Ovary (tissue), 7 donors: ENCODE measurements at regions not wholly inside any gene's neighbourhood (a gene's known extent, or its start where the extent isn't known, plus 50 kb on each side); places are given as distances from the start of the nearest gene placed in this dataset.

Source experiments
- DNase-seq, 5 donors: peaks; one replicate each; pipeline ENCODE4 v3.0.0-alpha.2; 2019 to 2020
- H3K27ac ChIP-seq, 2 donors: fragments of 200-600 bp; one replicate each; pipeline versions ENCODE4 v1.5.1 to v1.8.0; 2019 to 2022
- H3K27me3 ChIP-seq: fragments of 200-600 bp; one replicate; pipeline ENCODE4 v1.8.0; 2022
- H3K36me3 ChIP-seq: fragments of 200-600 bp; sonication (generic); one replicate; pipeline ENCODE4 v1.5.1; 2019
- H3K4me1 ChIP-seq: one replicate; pipeline ENCODE4 v1.8.1; 2013; ENCODE audit warnings: mild to moderate bottlenecking, moderate library complexity; ENCODE audit not compliant: insufficient read depth
- H3K4me3 ChIP-seq: fragments of 200-600 bp; sonication (generic); one replicate; pipeline ENCODE4 v1.5.1; 2017
- H3K9me3 ChIP-seq, 2 donors: fragments of 200-600 bp in 1 of 2; sonication (generic) in 1 of 2; one replicate each; pipeline versions ENCODE4 v1.5.1 to v1.8.1; 2013 to 2019; ENCODE audit warnings: mild to moderate bottlenecking in 1 of 2, moderate library complexity in 1 of 2
- EP300 ChIP-seq: sonication (generic); formaldehyde crosslinking; IDR thresholded peaks from one replicate; pipeline ENCODE4 v1.6.1; 2017; ENCODE audit warnings: antibody characterized with exemption
- POLR2A ChIP-seq: fragments of 450-650 bp; IDR thresholded peaks from one replicate; pipeline ENCODE4 v1.6.1; 2017; ENCODE audit warnings: antibody characterized with exemption, mild to moderate bottlenecking, moderate library complexity
- WGBS, 3 donors: extraction: QIAGEN DNeasy Blood & Tissue Kit in 1 of 3; methylation state at CpG; one replicate each; pipeline versions ENCODE4 v1.1.5 to v1.1.7; 2013 to 2017; 5-methylcytosine and 5-hydroxymethylcytosine counted together
- intact Hi-C, 4 donors: fragments of 100-400 bp; cut with DNase I; formaldehyde crosslinking; loops; one replicate each; pipeline versions ENCODE4 v1.11.0 to v1.15.1; 2022 to 2023
- TF ChIP-seq, protein P1 (sequence below), 3 donors: fragments of 450-650 bp in 2 of 3; fragments of 200-600 bp in 1 of 3; IDR thresholded peaks; one replicate each; pipeline versions ENCODE4 v1.5.1 to v1.8.0; 2016 to 2022; ENCODE audit warnings: antibody characterized with exemption in 3 of 3, mild to moderate bottlenecking in 1 of 3
- donor health status: DM: no; HTN: no; CAD: no; lungs with moderate emphysema.
- donor health status: DM: no; HTN: no; CAD: no.
- donor health status: Bipolar disorder and iron deficiency.
- donor health status: DM: no; HTN: no; CAD: no.
- donor health status: DM: yes; HTN: yes; CAD: no.

DNA sequence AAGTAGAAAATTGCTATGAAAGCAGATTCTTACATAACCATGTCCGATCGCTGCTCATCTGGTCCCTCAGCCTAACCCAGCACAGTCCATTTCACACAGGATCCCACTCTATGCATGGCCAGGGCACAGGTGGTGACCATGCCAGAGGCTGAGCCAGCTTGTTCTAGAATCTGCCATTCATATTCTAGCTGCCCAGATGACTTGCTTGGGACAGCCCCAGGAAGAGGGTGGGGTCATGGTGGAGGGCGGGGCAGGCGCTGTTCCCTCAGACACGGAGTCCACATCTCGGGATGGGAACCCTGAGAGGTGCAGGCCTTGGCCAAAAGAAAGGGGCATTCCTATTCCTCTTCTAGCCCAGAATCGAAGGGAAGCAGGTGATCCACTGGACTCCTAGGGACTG is 275.2 kb upstream of the IRX2 start:
- 77 to 85% (median 79%) methylated on average over 6 to 7 of the region's 7 CpGs for WGBS, 3 donors
- TF ChIP-seq EP300 (no peak), POLR2A (no peak)
- TF ChIP-seq, protein P1, sequence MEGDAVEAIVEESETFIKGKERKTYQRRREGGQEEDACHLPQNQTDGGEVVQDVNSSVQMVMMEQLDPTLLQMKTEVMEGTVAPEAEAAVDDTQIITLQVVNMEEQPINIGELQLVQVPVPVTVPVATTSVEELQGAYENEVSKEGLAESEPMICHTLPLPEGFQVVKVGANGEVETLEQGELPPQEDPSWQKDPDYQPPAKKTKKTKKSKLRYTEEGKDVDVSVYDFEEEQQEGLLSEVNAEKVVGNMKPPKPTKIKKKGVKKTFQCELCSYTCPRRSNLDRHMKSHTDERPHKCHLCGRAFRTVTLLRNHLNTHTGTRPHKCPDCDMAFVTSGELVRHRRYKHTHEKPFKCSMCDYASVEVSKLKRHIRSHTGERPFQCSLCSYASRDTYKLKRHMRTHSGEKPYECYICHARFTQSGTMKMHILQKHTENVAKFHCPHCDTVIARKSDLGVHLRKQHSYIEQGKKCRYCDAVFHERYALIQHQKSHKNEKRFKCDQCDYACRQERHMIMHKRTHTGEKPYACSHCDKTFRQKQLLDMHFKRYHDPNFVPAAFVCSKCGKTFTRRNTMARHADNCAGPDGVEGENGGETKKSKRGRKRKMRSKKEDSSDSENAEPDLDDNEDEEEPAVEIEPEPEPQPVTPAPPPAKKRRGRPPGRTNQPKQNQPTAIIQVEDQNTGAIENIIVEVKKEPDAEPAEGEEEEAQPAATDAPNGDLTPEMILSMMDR (IDR thresholded peaks at IDR 0.05), result no peak
- no peak for DNase-seq
- Histone ChIP-seq H3K4me1 (no peaks in the 10 kb centered on the region), H3K36me3 (no peaks in the 10 kb centered on the region), H3K27ac (no peak overlapping the region), H3K4me3 (no peak overlapping the region), H3K27me3 (no peaks in the 10 kb centered on the region), H3K9me3 (no peaks in the 10 kb centered on the region)
- intact Hi-C loops, result no loop called here

DNA sequence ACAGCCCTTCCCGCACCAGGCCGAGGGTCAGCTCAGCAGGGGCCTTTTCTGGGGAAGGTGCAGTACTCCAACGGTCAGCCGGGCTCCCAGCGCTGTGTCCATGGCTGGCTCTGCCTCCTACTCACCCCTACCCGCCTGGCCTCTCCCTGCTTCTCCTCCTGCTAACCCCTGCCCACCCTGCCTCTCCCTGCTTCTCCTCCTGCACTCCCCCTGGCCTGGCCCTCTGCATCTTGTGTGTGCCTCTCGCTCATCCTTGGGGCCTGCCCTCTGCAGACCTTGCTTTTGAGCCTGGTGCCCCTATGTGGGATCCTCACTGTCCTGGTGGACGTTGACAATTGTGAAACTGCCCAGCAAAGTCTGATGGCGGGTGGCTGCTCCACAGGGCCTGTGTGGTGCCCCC is 274.6 kb upstream of the IRX2 start:
- intact Hi-C loops, result no loop called here
- 62 to 72% (median 64%) methylated on average over 9 of the region's 9 CpGs for WGBS, 3 donors
- Histone ChIP-seq H3K36me3 (no peaks in the 10 kb centered on the region), H3K9me3 (no peaks in the 10 kb centered on the region), H3K27ac (no peak overlapping the region), H3K4me1 (no peaks in the 10 kb centered on the region), H3K4me3 (no peak overlapping the region), H3K27me3 (no peaks in the 10 kb centered on the region)
- TF ChIP-seq EP300, result no peak
- no peak for TF ChIP-seq POLR2A
- TF ChIP-seq, protein P1 (IDR thresholded peaks at IDR 0.05), result no peak
- DNase-seq, result no peak

DNA sequence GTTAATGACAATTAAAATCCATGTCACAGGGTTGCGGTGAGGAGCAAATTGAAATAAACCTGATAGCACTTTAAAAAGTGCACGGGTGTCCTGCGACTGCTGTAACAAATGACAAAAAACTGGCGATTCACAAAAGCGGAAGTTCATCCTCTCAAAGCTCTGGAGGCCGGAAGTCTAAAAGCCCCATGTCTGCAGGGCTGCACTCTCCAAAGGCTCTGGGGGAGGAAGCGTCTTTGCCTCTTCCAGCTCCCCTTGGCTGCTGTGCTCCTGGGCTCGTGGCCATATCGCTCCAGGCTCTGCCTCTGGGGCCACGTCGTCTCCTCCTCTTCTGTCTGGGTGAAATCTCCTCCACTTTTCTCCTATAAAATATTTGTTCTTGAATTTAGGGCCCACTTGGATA is 273.9 kb upstream of the IRX2 start:
- Histone ChIP-seq H3K4me1 (no peaks in the 10 kb centered on the region), H3K27me3 (no peaks in the 10 kb centered on the region), H3K4me3 (no peak overlapping the region), H3K9me3 (no peaks in the 10 kb centered on the region), H3K36me3 (no peaks in the 10 kb centered on the region), H3K27ac (no peak overlapping the region)
- intact Hi-C loops, result no loop called here
- WGBS, 3 donors, result 58 to 61% (median 59%) methylated on average over 11 of the region's 11 CpGs
- no peak for DNase-seq
- TF ChIP-seq POLR2A (no peak), EP300 (no peak)
- TF ChIP-seq, protein P1 (IDR thresholded peaks at IDR 0.05), result no peak

DNA sequence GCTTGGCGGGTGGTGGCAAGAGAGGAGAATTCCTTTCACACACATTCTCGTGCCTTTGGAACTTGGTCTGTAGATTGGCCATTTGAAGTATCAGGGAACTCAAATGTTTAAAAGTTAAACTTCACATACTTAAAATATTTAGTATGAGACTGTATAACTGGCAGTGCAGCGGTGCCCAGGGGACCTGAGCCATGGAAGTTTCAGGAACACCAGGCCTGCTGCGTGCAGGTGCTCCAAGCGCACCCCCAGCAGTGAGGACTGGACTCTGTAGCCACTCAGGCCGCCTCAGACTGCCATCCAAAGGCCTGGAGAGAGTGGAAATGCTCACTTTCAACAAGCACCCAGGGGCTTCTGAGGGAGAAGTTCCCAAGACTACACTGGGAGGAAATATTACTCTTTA is 273.5 kb upstream of the IRX2 start:
- 75 to 81% (median 79%) methylated on average over 6 of the region's 6 CpGs for WGBS, 3 donors
- Histone ChIP-seq H3K27ac (no peak overlapping the region), H3K4me3 (no peak overlapping the region), H3K9me3 (no peaks in the 10 kb centered on the region), H3K4me1 (no peaks in the 10 kb centered on the region), H3K27me3 (no peaks in the 10 kb centered on the region), H3K36me3 (no peaks in the 10 kb centered on the region)
- DNase-seq, result no peak
- no peak for TF ChIP-seq POLR2A
- TF ChIP-seq EP300, result no peak
- TF ChIP-seq, protein P1 (IDR thresholded peaks at IDR 0.05), result no peak
- intact Hi-C loops, result no loop called here

DNA sequence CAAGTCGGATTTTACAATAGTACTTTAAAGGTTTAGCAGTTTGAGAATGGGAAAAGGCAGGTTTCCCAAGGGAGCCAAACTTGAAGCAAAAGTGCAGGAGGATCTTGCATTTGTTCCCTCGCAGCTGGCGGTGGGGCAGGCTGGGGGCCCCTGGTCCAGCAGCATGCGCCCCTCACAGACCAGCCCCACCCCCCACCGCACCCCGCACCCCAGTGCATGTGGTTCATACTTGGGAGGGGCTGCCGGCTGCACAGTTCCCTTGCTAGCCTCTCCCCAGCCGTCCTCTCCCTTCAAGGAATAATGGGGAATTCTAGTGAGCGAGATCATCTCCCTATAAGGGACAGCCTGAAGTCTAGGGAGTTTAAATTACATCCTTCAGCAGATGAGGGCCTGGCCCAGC is 273.1 kb upstream of the IRX2 start:
- no peak overlapping the region for H3K4me3 ChIP-seq
- no peak overlapping the region for H3K27ac ChIP-seq
- DNase-seq, result no peak
- H3K9me3 ChIP-seq, result no peaks in the 10 kb centered on the region
- WGBS, 3 donors, result 70 to 76% (median 71%) methylated on average over 9 of the region's 9 CpGs
- H3K36me3 ChIP-seq, result no peaks in the 10 kb centered on the region
- intact Hi-C loops, result no loop called here
- no peaks in the 10 kb centered on the region for H3K27me3 ChIP-seq
- no peak for TF ChIP-seq EP300
- TF ChIP-seq, protein P1 (IDR thresholded peaks at IDR 0.05), result no peak
- TF ChIP-seq POLR2A, result no peak
- no peaks in the 10 kb centered on the region for H3K4me1 ChIP-seq
